Upper lobe of left lung (tissue), 4 donors: ENCODE measurements at regions not wholly inside any gene's neighbourhood (a gene's known extent, or its start where the extent isn't known, plus 50 kb on each side); places are given as distances from the start of the nearest gene placed in this dataset.

Experiments used
- CTCF ChIP-seq, 6 experiments: fragments of 450-650 bp in 4 of 6; fragments of 200-600 bp in 2 of 6; sonication (generic) in 2 of 6; IDR thresholded peaks; one replicate each; pipeline ENCODE4 v1.5.1; 2016 to 2019; ENCODE audit warnings: antibody characterized with exemption in 6 of 6
- POLR2A ChIP-seq, 4 donors: fragments of 450-650 bp; IDR thresholded peaks; one replicate each; pipeline ENCODE4 v1.5.1; 2016 to 2017; ENCODE audit warnings: antibody characterized with exemption in 4 of 4, mild to moderate bottlenecking in 2 of 4
- POLR2AphosphoS5 ChIP-seq, 2 donors: sonication (generic); formaldehyde crosslinking; IDR thresholded peaks; one replicate each; pipeline ENCODE4 v1.5.1; 2017; ENCODE audit warnings: antibody characterized with exemption in 2 of 2

- TF ChIP-seq POLR2A (IDR thresholded peaks at IDR 0.05) (no peak), CTCF (IDR thresholded peaks at IDR 0.05) (no peak), POLR2AphosphoS5 (IDR thresholded peaks at IDR 0.05) (no peak)
Observed at GRCh38 chr1:209421186-209421585, 162.3 kb upstream of the CAMK1G start.
